ELF-1 (cell line): ENCODE measurements at regions not wholly inside any gene's neighbourhood (a gene's known extent, or its start where the extent isn't known, plus 50 kb on each side); places are given as distances from the start of the nearest gene placed in this dataset.

Experiments used
- DNase-seq: peaks from one replicate; pipeline ENCODE4 v3.0.0-alpha.2; 2016; ENCODE audit warnings: low read depth, low spot score

DNA sequence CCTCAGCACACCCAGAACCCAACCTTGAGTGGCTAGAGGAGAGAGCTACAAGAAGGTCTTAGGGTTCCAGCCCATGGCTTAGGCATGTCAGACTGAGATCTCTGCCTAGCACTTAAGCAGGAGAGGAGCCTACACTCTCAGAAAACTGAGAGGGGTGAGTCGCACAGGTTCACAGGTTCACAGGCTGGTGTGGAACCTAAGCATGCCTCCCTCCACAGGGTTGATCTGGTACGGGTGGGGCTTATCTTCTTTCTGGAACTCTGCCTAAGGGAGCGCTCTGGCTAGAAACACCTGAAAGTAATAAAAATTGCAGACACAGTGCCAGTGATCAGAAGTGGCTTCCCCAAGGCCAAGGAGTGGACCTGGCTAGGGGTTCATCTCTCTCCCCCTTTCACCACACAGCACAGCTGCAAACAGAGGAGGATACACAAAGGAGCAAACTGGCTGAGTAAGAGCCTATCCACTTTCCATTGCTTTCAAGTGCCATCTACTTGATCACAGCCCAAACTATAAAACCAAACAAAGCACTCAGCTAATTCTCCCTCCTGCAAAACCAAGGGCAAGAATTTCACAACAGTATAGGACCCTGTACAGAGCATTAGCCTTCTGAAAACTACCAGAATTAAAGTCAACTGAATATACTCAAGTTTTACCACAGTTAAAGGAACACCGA lies 481.9 kb upstream of the SETBP1 start:
- DNase-seq = no peak

DNA sequence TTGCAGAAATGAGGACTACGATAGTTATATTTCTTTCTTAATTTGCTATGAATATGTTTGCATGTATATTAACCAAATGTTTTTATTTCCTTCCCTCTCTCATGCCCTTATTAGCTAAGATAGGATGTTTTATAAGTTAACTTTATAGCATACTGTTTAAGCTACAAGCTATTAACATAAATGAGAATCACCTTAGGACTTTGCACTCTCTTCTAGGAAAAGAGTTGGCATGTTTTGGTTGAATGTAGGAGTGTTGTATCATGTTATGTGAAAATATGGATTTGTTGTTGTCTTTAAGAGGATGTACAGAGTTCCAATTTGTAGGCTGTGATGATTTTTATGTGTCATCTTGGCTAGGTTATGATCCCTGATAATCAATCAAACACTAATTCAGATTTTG lies 467.4 kb upstream of the SETBP1 start:
- DNase-seq = no peak

GRCh38 chr18:44214396-44214795 lies 466.3 kb upstream of the SETBP1 start:
- DNase-seq = no peak

DNA sequence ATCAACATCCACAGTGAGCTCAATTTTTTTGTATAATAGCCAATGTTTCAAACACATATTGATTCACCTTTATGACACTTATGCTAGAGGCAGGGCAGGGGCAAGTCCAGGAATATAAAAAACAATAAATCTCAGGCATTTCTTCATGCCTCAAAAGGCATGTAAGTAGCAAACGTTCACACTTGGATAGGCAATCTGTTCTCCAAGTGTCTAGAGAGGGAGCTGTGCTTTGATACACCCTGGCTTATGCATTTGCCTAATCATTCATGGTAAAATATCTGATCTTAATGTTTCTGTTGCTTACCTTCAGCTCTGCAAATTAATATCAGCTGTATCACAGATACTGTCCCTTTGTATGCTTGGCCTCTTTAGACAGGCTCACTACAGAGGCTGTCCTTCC lies 464.5 kb upstream of the SETBP1 start:
- DNase-seq = no peak

DNA sequence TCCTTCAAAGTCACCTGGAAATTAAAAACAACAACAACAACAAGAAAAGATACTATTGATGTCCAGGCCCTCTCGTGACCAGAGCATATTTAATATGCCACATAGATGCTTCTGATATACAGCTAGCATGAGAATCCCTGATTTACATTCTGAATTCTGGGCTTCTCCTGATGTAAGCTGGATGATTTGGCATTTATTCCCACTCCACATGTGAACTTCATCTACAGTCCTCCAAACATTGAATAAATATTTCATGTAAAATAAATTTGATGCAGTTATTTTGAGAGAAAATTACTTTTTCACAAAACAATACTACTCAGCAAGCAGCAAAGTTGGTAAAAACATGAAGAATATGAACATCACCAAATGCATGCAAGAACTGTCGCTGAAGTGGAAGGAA lies 453.2 kb upstream of the SETBP1 start:
- no peak for DNase-seq

DNA sequence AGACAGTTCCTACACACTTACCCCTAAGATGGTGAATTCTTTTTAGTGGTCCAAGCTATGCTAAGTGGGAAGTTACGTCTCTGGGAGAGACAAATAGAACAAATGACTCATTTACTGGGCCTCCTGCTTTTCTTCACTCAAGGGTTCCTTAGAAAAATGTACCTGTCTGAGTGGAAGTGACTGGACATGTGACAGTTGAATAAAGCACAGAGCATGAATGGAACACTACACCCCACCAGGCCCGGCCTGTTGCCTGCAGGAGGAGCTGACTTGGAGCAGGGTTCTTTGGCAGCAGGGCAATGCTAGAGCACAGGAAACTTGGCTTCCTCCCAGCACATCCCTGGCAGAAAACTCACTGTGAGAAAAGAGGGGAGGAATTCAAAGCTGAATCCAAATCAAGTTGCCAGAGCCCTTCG lies 451.0 kb upstream of the SETBP1 start:
- DNase-seq = no peak

GRCh38 chr18:44231936-44232335 lies 448.8 kb upstream of the SETBP1 start:
- DNase-seq = no peak

DNA sequence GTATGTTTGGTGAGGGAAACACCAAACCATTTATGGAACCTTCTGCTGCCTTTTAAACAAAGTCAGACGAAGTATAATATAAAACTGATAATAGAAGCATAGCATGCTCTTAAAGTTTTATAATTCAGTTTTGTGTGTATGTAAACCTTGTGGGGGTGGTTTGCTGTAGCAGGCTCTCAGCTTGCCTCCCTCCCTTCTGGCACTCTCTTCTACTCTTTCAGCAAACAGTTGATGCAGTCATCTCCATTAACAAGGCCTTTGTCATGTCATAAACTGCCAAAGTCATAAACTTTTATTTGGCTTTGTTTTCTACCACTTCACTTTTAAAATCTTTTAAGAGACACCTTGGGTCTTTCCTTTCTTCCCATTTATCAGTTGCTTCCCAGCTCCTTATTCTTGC lies 448.2 kb upstream of the SETBP1 start:
- no peak for DNase-seq

DNA sequence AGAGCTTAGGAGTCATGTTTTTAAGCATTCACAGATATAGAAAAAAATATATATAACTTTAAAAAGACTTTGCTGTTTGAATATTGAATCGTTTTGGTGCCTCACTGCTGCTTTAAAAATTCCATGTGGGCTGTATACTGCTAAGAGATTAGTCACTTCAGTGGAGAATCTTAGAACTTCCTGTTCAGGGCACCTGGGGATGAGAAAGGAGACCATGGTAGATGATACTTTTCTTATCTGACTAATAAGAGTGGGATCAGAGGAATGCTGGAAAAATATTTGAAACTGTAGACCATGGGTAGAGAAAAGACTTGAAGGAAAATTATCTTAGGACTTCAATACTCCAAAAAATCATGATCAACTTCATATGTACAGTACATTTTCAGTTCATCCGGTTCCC lies 442.2 kb upstream of the SETBP1 start:
- DNase-seq = no peak

GRCh38 chr18:44238911-44239310 lies 441.8 kb upstream of the SETBP1 start:
- no peak for DNase-seq

GRCh38 chr18:44241020-44241419 lies 439.7 kb upstream of the SETBP1 start:
- DNase-seq = no peak

GRCh38 chr18:44245019-44245418 lies 435.7 kb upstream of the SETBP1 start:
- DNase-seq = no peak

GRCh38 chr18:44246001-44246400 lies 434.7 kb upstream of the SETBP1 start:
- no peak for DNase-seq

DNA sequence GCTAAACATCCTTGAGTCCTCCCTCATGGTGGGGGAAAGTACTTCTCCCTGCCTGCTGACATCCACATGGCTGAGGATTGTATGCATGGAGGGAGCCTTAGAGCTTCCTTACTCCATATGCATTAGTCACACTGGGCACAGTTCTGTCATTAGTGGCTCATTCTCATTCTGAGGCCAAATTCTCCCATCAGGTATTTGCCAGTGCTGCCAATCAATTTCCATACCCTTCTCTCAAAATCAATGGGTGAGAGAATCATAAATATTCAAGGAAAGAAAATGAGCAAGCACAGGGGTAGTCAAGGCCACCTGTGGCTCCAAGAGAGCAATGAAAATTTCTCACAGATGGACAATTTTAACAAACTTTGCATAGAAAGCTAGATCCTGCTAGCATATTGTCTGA lies 422.6 kb upstream of the SETBP1 start:
- no peak for DNase-seq

DNA sequence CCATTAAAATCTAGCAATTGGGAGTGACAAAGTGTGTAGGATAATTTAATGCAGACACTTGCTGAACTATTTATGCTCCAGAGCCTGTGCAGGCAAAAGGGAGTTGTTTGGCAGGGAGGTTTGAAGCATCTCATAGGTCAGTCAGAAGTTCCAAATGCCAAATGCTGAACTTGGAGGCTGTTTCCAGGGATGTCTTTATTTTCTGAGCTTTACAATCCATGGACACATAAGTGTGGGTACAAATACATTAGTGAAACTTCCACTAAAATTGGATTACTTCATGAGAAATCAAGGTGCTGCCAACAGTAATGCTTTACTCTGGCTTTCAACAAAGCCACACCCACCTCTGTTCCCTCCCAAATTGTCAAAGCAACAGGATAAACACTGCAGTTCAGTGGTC lies 422.1 kb upstream of the SETBP1 start:
- DNase-seq = no peak

GRCh38 chr18:44259610-44260009 lies 421.1 kb upstream of the SETBP1 start:
- no peak for DNase-seq

DNA sequence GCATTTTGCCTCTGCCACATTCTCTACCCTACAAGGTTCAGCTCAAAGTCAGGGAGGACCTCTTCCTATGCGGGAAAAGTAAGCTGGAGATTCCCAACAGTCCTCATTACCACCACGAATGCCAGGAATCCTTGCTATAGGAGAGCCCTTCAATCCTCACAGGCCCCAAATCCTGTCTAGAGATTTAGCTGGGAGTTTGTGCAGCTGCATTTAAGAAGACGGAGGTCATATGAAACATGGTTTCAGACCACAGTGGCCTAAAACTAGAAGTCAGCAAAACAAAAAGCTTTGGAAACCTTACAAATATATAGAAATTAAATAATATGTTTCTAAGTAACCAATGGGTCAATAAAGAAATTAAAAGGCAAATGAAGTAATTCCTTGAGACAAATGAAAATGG lies 415.3 kb upstream of the SETBP1 start:
- no peak for DNase-seq

DNA sequence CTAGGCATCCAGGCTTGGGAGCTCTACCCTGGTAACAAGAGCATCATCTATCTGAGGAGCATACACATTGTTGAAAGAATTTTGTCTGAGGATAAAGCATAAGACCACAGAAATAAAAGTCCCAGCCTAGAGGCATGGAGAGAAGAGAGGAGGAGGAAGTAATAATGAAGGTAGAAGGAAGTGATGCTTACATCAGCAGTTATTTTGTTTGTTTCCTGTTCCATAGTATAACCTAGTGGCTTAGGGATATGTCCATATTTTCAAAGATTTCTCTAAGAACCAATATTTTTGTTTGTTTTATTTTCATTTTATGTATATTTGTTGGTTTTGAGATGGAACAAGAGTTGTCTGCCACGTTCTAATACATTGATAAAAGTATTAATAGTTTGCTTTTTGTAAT lies 407.4 kb upstream of the SETBP1 start:
- no peak for DNase-seq

DNA sequence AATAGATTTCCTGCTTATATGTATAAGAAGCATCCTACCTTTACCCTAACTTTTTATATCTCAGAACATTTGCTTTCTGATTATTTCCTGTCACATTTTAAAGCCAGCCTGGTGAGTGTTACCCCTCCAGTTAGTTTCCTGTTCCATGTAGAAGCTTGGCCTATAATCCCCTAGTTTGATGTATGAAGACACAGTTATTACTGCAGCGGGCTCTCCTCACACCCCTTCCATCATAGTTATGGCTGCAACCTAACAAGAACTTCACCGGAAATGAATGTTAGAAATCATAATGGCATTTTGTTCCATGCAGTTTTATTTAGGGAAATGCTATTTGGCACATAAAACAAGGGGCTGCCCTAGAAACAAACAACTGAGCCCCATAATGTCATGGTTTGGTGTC lies 400.2 kb upstream of the SETBP1 start:
- no peak for DNase-seq

DNA sequence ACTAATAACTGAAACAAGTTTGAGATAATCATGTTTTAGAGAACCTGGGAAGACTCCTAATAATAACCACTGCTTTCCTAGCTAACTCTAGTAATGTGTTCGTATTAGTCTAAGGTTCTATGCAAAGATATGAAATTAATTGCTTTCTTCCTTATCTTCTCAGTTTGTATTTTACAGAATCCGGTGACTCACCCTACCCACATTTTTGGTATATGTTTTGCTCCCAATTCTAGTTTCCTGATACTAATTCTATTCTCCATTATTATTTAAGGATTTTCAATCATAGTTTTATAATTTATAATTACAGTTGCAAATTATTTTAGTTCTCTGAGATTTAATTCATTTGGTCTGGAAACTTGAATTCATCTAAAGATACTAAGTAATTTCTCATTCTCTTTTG lies 394.6 kb upstream of the SETBP1 start:
- no peak for DNase-seq

DNA sequence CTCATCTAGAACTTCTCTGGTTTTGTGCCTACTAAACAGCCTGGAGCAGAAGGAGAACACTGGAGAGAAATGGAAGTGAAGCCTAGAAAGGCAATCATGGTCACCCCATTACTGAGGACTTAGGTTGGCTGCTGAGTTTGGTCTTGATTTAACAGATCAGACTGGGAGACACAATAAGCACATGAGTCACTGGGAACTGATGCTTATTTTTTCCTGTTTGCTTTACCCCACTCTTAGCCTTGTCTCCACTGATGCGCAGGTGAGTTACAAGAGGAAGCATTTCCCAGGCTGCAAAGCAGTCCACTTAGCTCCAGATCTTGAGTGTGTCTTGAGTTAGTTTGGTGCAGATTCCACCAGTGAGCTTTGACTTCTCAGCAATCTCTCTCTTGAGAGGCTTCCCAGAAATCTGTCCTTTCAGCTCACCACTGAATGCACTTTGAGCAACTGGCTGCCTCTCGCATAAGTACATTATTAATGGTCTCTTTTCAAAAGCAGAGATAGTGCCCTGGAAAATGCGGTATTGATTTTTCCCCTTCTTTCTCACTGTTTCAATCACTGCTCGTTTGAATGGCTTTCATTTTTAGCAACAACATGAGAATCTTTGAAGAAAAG lies 390.2 kb upstream of the SETBP1 start:
- DNase-seq = no peak

GRCh38 chr18:44298566-44298965 lies 382.1 kb upstream of the SETBP1 start:
- no peak for DNase-seq

GRCh38 chr18:44309185-44309584 lies 371.5 kb upstream of the SETBP1 start:
- no peak for DNase-seq
